ENCODE measurements at regions not wholly inside any gene's neighbourhood (a gene's known extent, or its start where the extent isn't known, plus 50 kb on each side); places are given as distances from the start of the nearest gene placed in this dataset.

DNA sequence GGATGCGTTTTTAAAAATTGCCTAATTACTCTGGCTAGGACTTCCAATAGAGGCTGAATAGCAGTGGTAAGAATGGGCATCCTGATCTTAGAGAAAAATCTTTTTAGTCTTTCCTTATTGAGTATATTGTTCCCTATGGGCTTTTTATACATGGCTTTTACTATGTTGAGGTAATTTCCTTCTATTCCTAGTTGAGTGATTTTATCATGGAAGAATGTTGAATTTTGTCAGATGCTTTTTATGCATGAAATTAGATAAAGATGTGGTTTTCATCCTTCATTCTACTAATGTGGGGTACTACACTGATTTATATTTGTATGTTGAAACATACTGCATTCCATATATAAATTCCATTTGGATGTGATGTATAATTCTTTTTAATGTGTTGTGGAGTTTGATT is 2673.8 kb downstream of the PCDH9 start:
- H3K36me3 ChIP-seq (ENCODE audit: insufficient read depth, low read length), result no peaks in the 10 kb centered on the region
- H3K9me2 ChIP-seq (replicated peaks; ENCODE audit: low read depth, low read length), result no peaks in the 10 kb centered on the region
- no peaks in the 10 kb centered on the region for H3K9me3 ChIP-seq (ENCODE audit: insufficient read depth, low read depth, low read length)
- no peak overlapping the region for H3K9ac ChIP-seq (ENCODE audit: low read depth, low read length, poor library complexity, severe bottlenecking)
- TF ChIP-seq, protein P1, sequence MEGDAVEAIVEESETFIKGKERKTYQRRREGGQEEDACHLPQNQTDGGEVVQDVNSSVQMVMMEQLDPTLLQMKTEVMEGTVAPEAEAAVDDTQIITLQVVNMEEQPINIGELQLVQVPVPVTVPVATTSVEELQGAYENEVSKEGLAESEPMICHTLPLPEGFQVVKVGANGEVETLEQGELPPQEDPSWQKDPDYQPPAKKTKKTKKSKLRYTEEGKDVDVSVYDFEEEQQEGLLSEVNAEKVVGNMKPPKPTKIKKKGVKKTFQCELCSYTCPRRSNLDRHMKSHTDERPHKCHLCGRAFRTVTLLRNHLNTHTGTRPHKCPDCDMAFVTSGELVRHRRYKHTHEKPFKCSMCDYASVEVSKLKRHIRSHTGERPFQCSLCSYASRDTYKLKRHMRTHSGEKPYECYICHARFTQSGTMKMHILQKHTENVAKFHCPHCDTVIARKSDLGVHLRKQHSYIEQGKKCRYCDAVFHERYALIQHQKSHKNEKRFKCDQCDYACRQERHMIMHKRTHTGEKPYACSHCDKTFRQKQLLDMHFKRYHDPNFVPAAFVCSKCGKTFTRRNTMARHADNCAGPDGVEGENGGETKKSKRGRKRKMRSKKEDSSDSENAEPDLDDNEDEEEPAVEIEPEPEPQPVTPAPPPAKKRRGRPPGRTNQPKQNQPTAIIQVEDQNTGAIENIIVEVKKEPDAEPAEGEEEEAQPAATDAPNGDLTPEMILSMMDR (conservative IDR thresholded peaks at IDR 0.05; ENCODE audit: low read length), result no peak
- TF ChIP-seq EZH2phosphoT487 (IDR thresholded peaks at IDR 0.05; ENCODE audit: borderline replicate concordance), result no peak
- H2AFZ ChIP-seq (ENCODE audit: low read length), result no peak overlapping the region
- no peaks in the 10 kb centered on the region for H3K4me1 ChIP-seq (ENCODE audit: insufficient read depth, low read length, poor library complexity, severe bottlenecking)
- no peaks in the 10 kb centered on the region for H3F3A ChIP-seq (ENCODE audit: low read depth)
- H3K27me3 ChIP-seq (ENCODE audit: insufficient read depth, low read length, poor library complexity, severe bottlenecking), result no peaks in the 10 kb centered on the region
- H3K4me3 ChIP-seq (ENCODE audit: low read length, poor library complexity, severe bottlenecking), result no peak overlapping the region
- no peaks in the 10 kb centered on the region for H3K79me2 ChIP-seq (ENCODE audit: insufficient read depth, low read length)
- H4K20me1 ChIP-seq (ENCODE audit: insufficient read depth, low read length, poor library complexity, severe bottlenecking), result no peaks in the 10 kb centered on the region
- no peak overlapping the region for H3K4me2 ChIP-seq (ENCODE audit: low read depth, low read length, poor library complexity, severe bottlenecking)

DNA sequence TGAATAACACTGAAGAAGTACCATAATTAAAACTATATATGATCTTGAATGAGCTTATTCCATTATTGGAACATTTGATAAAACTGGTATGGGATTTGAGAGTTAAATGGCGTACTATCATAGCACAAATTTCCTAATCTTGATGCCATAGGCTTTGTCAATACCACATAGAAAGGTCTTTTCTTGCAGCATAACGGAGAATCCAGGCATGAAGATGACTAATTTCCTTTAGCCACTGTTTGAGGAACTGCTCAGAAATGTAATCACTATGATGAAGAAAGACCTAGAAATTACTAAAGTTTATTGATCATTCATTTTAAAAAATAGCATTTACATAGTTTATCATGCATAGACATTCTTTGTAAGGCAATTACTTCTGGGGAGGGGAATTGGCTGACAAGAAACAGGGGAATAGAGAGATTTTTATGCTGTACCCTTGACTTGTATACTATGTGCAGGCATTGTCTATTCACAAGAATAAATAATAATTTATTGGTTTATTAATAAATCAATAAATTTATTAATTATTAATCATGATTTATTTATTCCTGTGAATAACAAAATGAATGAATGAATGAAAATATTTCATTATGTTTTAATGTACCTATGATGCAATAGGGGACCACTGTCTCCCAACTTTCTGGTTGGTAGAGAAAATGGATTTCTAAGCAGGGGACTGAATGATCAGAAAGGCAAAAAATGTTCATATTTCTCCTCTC is 2676.6 kb downstream of the PCDH9 start:
- Histone ChIP-seq H3K4me3 (ENCODE audit: low read length, poor library complexity, severe bottlenecking) (no peak overlapping the region), H3K79me2 (ENCODE audit: insufficient read depth, low read length) (no peaks in the 10 kb centered on the region), H3K27me3 (ENCODE audit: insufficient read depth, low read length, poor library complexity, severe bottlenecking) (no peaks in the 10 kb centered on the region), H3K9me3 (ENCODE audit: insufficient read depth, low read depth, low read length) (no peaks in the 10 kb centered on the region), H3K36me3 (ENCODE audit: insufficient read depth, low read length) (no peaks in the 10 kb centered on the region), H3K4me1 (ENCODE audit: insufficient read depth, low read length, poor library complexity, severe bottlenecking) (no peaks in the 10 kb centered on the region), H2AFZ (ENCODE audit: low read length) (no peak overlapping the region), H3K9me2 (replicated peaks; ENCODE audit: low read depth, low read length) (no peaks in the 10 kb centered on the region), H3K9ac (ENCODE audit: low read depth, low read length, poor library complexity, severe bottlenecking) (no peak overlapping the region), H4K20me1 (ENCODE audit: insufficient read depth, low read length, poor library complexity, severe bottlenecking) (no peaks in the 10 kb centered on the region), H3K4me2 (ENCODE audit: low read depth, low read length, poor library complexity, severe bottlenecking) (no peak overlapping the region), H3F3A (ENCODE audit: low read depth) (no peaks in the 10 kb centered on the region)
- TF ChIP-seq, protein P1 (conservative IDR thresholded peaks at IDR 0.05; ENCODE audit: low read length), result no peak
- no peak for TF ChIP-seq EZH2phosphoT487 (IDR thresholded peaks at IDR 0.05; ENCODE audit: borderline replicate concordance)

DNA sequence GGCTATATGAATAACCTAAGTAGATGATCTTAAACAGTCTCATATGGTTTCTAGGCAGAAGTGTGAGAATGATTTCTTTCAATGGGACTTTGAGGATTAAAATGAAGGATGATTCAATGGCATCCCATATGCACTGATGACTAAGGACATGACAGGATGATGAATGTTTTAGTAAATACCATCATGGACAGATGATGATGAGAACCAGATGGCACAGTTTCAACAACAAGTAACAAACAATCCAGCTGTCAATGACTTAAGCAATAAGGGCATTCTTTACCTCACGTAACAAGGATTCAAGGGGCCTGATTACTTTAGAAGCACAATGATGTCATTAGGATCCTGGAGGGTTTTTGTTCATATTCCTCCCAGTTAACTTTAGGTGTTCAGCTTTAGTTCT is 2678.4 kb downstream of the PCDH9 start:
- Histone ChIP-seq H3K4me2 (ENCODE audit: low read depth, low read length, poor library complexity, severe bottlenecking) (no peak overlapping the region), H3K79me2 (ENCODE audit: insufficient read depth, low read length) (no peaks in the 10 kb centered on the region), H3K9me2 (replicated peaks; ENCODE audit: low read depth, low read length) (no peaks in the 10 kb centered on the region), H3K4me3 (ENCODE audit: low read length, poor library complexity, severe bottlenecking) (no peak overlapping the region), H3K36me3 (ENCODE audit: insufficient read depth, low read length) (no peaks in the 10 kb centered on the region), H3K4me1 (ENCODE audit: insufficient read depth, low read length, poor library complexity, severe bottlenecking) (no peaks in the 10 kb centered on the region), H3F3A (ENCODE audit: low read depth) (no peaks in the 10 kb centered on the region), H3K27me3 (ENCODE audit: insufficient read depth, low read length, poor library complexity, severe bottlenecking) (no peaks in the 10 kb centered on the region), H2AFZ (ENCODE audit: low read length) (no peak overlapping the region), H3K9ac (ENCODE audit: low read depth, low read length, poor library complexity, severe bottlenecking) (no peak overlapping the region), H3K9me3 (ENCODE audit: insufficient read depth, low read depth, low read length) (no peaks in the 10 kb centered on the region), H4K20me1 (ENCODE audit: insufficient read depth, low read length, poor library complexity, severe bottlenecking) (no peaks in the 10 kb centered on the region)
- TF ChIP-seq, protein P1 (conservative IDR thresholded peaks at IDR 0.05; ENCODE audit: low read length), result no peak
- no peak for TF ChIP-seq EZH2phosphoT487 (IDR thresholded peaks at IDR 0.05; ENCODE audit: borderline replicate concordance)

Measured in Loucy (cell line).